GM12891 (cell line): ENCODE measurements at regions not wholly inside any gene's neighbourhood (a gene's known extent, or its start where the extent isn't known, plus 50 kb on each side); places are given as distances from the start of the nearest gene placed in this dataset.
"Not testable (repeated sequence)": the region's sequence is repeated elsewhere in the genome, so short reads cannot be mapped to it uniquely, and the experiment has no call there.

ENCODE experiments used
- DNase-seq: peaks from one replicate; pipeline ENCODE4 v3.0.0; 2011; ENCODE audit warnings: low spot score; ENCODE audit not compliant: insufficient read length
- FAIRE-seq: peaks from 2 replicates; lab custom pipeline; 2011; peaks lifted over from hg19 to GRCh38; lab: Jason Lieb, UNC
- PAX5 ChIP-seq: IDR thresholded peaks from 2 replicates; pipeline ENCODE4 v1.6.1; 2011; ENCODE audit warnings: low read length, moderate library complexity, mild to moderate bottlenecking; ENCODE audit not compliant: insufficient read depth, severe bottlenecking
- POLR2A ChIP-seq: IDR thresholded peaks from 2 replicates; pipeline ENCODE4 v1.6.1; 2011; ENCODE audit warnings: low read depth, low read length, control low read depth
- POLR2AphosphoS5 ChIP-seq: IDR thresholded peaks from 2 replicates; pipeline ENCODE4 v1.6.1; 2011; ENCODE audit warnings: low read depth, low read length, control low read depth
- POU2F2 ChIP-seq: IDR thresholded peaks from 2 replicates; pipeline ENCODE4 v1.6.1; 2011; ENCODE audit warnings: low read depth, mild to moderate bottlenecking, control low read depth, low read length, moderate library complexity
- SPI1 ChIP-seq: IDR thresholded peaks from 2 replicates; pipeline ENCODE4 v1.6.1; 2011; ENCODE audit warnings: low read depth, low read length, control low read depth
- TAF1 ChIP-seq: IDR thresholded peaks from 2 replicates; pipeline ENCODE4 v1.6.1; 2011; ENCODE audit warnings: low read depth, low read length, control low read depth

- DNase-seq (no peak), FAIRE-seq (no peak)
- TF ChIP-seq POLR2A (no peak), TAF1 (no peak), POLR2AphosphoS5 (no peak), PAX5 (no peak), POU2F2 (no peak), SPI1 (no peak)
These were observed 158.9 kb upstream of the JUN start for GRCh38 chr1:58942759-58943191.

GRCh38 chr1:58943776-58944175 is 159.9 kb upstream of the JUN start:
- no peak for FAIRE-seq

GRCh38 chr1:58944439-58944838 is 160.6 kb upstream of the JUN start:
- no peak for TF ChIP-seq POU2F2
- FAIRE-seq (no peak), DNase-seq (no peak)

More at GRCh38 chr1:58943776-58944175, 159.9 kb upstream of the JUN start:
- DNase-seq: no peak
- TF ChIP-seq SPI1: no peak
- no peak for TF ChIP-seq POLR2A
- TF ChIP-seq POLR2AphosphoS5: no peak
- TF ChIP-seq POU2F2: no peak
- no peak for TF ChIP-seq PAX5
- TF ChIP-seq TAF1: no peak

GRCh38 chr1:58946390-58946789 is 162.5 kb upstream of the JUN start:
- no peak for DNase-seq
- TF ChIP-seq SPI1: no peak
- no peak for TF ChIP-seq TAF1
- TF ChIP-seq POLR2AphosphoS5: no peak
- no peak for TF ChIP-seq PAX5
- TF ChIP-seq POU2F2: no peak
- no peak for TF ChIP-seq POLR2A
- no peak for FAIRE-seq

- TF ChIP-seq SPI1: no peak
- TF ChIP-seq POU2F2: no peak
- no peak for TF ChIP-seq TAF1
- TF ChIP-seq PAX5: no peak
- TF ChIP-seq POLR2AphosphoS5: no peak
- TF ChIP-seq POLR2A: no peak
- DNase-seq: no peak
- FAIRE-seq: no peak
These were observed 164.8 kb upstream of the JUN start for GRCh38 chr1:58948671-58949070.

GRCh38 chr1:58949551-58950220 is 165.8 kb upstream of the JUN start:
- DNase-seq (no peak), FAIRE-seq (no peak)
- no peak for TF ChIP-seq PAX5
- TF ChIP-seq POU2F2: no peak
- no peak for TF ChIP-seq TAF1
- TF ChIP-seq SPI1: no peak
- TF ChIP-seq POLR2AphosphoS5: no peak
- TF ChIP-seq POLR2A: no peak

GRCh38 chr1:58950897-58951296 is 167.1 kb upstream of the JUN start:
- DNase-seq (no peak), FAIRE-seq (no peak)
- TF ChIP-seq POU2F2 (no peak), PAX5 (no peak), POLR2AphosphoS5 (no peak)

- not testable (repeated sequence) for DNase-seq, FAIRE-seq
These were observed 170.1 kb upstream of the JUN start for GRCh38 chr1:58953951-58954350.

- not testable (repeated sequence) for FAIRE-seq
These were observed 179.4 kb upstream of the JUN start for GRCh38 chr1:58963287-58963686.

GRCh38 chr1:58964428-58964827 is 180.6 kb upstream of the JUN start:
- DNase-seq (no peak), FAIRE-seq (no peak)
- TF ChIP-seq PAX5 (no peak), SPI1 (no peak), POU2F2 (no peak), POLR2AphosphoS5 (no peak), POLR2A (no peak), TAF1 (no peak)

More at GRCh38 chr1:58963287-58963686, 179.4 kb upstream of the JUN start:
- not testable (repeated sequence) for DNase-seq

GRCh38 chr1:58964880-58965279 is 181.0 kb upstream of the JUN start:
- DNase-seq (no peak), FAIRE-seq (no peak)
- TF ChIP-seq POU2F2 (no peak), PAX5 (no peak), POLR2AphosphoS5 (no peak), POLR2A (no peak), SPI1 (no peak), TAF1 (no peak)
